Osteocyte (in vitro differentiated cells): ENCODE measurements at regions not wholly inside any gene's neighbourhood (a gene's known extent, or its start where the extent isn't known, plus 50 kb on each side); places are given as distances from the start of the nearest gene placed in this dataset.

ENCODE experiments used
- DNase-seq: peaks from one replicate; pipeline ENCODE4 v3.0.0; 2021; ENCODE audit warnings: mixed read lengths; ENCODE audit not compliant: unreplicated experiment; ENCODE audit errors: extremely low spot score
- H3K27ac Mint-ChIP-seq: one replicate; pipeline ENCODE4 v1.8.0; 2021; ENCODE audit warnings: mild to moderate bottlenecking, mixed read lengths; ENCODE audit not compliant: unreplicated experiment
- H3K27me3 Mint-ChIP-seq: one replicate; pipeline ENCODE4 v1.8.0; 2021; ENCODE audit warnings: mixed read lengths; ENCODE audit not compliant: unreplicated experiment
- H3K36me3 Mint-ChIP-seq: one replicate; pipeline ENCODE4 v1.8.0; 2021; ENCODE audit warnings: mixed read lengths; ENCODE audit not compliant: unreplicated experiment
- H3K4me1 Mint-ChIP-seq: one replicate; pipeline ENCODE4 v1.8.0; 2021; ENCODE audit warnings: mixed read lengths; ENCODE audit not compliant: unreplicated experiment
- H3K4me3 Mint-ChIP-seq: one replicate; pipeline ENCODE4 v1.8.0; 2021; ENCODE audit warnings: mild to moderate bottlenecking, moderate library complexity, mixed read lengths; ENCODE audit not compliant: unreplicated experiment
- H3K9me3 Mint-ChIP-seq: one replicate; pipeline ENCODE4 v1.8.0; 2021; ENCODE audit warnings: mixed read lengths; ENCODE audit not compliant: unreplicated experiment
- TF ChIP-seq, protein P1 (sequence below): fragments of 200-600 bp; sonication (generic); IDR thresholded peaks from 2 replicates; pipeline ENCODE4 v1.5.0; 2021; ENCODE audit warnings: antibody characterized with exemption, mild to moderate bottlenecking, moderate library complexity

DNA sequence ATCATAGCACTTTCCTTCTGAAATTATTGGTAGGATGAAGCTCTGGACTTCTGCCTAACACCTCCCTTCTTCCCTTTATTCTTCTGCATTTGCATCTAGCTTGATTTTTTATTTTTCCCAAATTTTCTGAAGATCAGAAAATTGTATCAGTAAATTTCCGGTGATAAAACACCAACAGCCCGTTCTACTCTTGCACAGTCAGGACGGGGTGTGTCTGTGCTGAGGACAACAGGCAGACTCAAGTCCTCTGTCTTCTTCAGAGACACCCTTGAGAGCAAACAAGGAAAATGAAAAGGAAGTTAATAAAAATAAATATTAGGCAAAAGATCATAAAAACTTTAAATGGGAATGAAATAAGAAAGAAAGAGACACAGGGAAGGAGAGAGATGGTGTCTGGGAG lies 120.7 kb downstream of the ARL4C start:
- Mint-ChIP-seq H3K36me3 (no peaks in the 10 kb centered on the region), H3K27me3 (no peaks in the 10 kb centered on the region), H3K9me3 (no peaks in the 10 kb centered on the region), H3K27ac (peak overlapping the region; percentile 19), H3K4me3 (no peak overlapping the region), H3K4me1 (peaks cover 46% of the 10 kb centered on the region)
- DNase-seq, result no peak
- TF ChIP-seq, protein P1, sequence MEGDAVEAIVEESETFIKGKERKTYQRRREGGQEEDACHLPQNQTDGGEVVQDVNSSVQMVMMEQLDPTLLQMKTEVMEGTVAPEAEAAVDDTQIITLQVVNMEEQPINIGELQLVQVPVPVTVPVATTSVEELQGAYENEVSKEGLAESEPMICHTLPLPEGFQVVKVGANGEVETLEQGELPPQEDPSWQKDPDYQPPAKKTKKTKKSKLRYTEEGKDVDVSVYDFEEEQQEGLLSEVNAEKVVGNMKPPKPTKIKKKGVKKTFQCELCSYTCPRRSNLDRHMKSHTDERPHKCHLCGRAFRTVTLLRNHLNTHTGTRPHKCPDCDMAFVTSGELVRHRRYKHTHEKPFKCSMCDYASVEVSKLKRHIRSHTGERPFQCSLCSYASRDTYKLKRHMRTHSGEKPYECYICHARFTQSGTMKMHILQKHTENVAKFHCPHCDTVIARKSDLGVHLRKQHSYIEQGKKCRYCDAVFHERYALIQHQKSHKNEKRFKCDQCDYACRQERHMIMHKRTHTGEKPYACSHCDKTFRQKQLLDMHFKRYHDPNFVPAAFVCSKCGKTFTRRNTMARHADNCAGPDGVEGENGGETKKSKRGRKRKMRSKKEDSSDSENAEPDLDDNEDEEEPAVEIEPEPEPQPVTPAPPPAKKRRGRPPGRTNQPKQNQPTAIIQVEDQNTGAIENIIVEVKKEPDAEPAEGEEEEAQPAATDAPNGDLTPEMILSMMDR, result no peak

DNA sequence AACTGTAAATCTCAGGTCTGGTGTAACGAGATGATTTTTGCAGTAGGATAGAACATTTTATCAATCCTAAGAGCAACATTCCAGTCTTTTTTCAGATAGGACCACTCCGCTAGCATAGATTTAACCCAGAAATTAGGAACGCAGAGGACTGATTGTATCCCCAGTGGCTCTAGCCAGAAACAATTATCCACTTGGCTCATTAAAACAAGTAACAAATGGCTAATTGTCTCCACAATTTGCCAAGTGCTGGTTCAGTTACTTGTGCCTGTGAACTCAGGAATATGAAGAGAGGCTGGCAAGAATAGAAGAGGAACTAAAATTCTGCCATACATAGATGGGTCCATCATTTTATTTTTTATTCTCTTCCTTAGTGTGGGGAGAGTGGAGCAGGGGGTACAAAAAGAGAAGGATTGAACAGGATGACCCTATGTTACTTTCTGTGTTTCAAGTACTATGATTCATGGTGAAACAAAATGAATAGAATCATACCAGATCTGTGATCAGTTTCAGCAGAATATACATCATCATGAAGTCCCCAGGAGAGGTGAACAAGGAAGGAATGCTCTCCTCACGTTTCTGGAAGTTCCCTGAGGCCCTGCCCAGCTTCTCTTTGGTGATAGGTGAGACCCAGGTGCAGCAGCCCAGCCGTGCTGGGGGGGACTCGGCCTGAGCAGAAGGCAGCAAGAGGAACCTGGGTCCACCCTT lies 121.6 kb downstream of the ARL4C start:
- H3K9me3 Mint-ChIP-seq, result no peaks in the 10 kb centered on the region
- TF ChIP-seq, protein P1, result no peak
- no peak overlapping the region for H3K4me3 Mint-ChIP-seq
- H3K4me1 Mint-ChIP-seq, result peaks cover 45% of the 10 kb centered on the region
- DNase-seq, result peak; percentile 8
- no peaks in the 10 kb centered on the region for H3K27me3 Mint-ChIP-seq
- no peak overlapping the region for H3K27ac Mint-ChIP-seq
- no peaks in the 10 kb centered on the region for H3K36me3 Mint-ChIP-seq

DNA sequence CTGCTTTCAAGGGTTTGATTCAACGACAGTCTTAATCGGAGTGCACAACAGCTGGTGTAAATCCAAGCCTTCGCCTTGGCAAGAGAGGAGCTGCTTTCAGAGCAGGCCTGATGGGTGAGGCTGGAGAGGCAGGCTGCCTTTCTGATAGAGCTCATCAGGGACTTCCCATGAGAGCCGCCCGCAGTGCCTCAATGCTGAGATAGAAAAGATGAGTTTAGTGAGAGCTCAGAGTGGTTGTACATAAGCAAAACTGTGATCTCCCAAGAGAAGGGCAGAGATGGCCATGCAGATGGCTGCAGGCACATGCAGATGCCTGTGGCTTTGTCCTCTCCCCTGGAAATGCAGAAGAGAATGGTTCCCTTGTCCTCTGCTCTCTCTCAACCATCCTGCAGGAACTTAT lies 122.1 kb downstream of the ARL4C start:
- H3K27me3 Mint-ChIP-seq, result no peaks in the 10 kb centered on the region
- H3K36me3 Mint-ChIP-seq, result no peaks in the 10 kb centered on the region
- no peak overlapping the region for H3K27ac Mint-ChIP-seq
- H3K9me3 Mint-ChIP-seq, result no peaks in the 10 kb centered on the region
- H3K4me1 Mint-ChIP-seq, result peaks cover 45% of the 10 kb centered on the region
- TF ChIP-seq, protein P1, result no peak
- H3K4me3 Mint-ChIP-seq, result no peak overlapping the region
- DNase-seq, result no peak

DNA sequence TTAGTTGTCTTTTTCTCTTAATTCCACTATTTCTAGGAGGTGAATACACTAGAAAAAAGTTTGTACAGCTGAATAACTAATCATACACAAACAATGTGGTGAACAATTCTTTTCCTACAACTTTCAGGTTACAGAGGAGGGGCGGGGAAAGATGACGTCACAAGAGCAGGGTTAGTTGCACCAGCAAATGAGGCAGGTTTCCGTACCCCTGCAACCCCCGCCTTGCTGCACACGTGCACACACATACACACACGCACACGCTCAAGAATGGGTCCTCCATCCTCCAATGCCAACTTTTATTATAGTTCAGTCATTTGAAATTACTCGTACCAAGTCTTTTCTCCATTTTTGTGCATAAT lies 122.8 kb downstream of the ARL4C start:
- peaks cover 42% of the 10 kb centered on the region for H3K4me1 Mint-ChIP-seq
- TF ChIP-seq, protein P1, result no peak

DNA sequence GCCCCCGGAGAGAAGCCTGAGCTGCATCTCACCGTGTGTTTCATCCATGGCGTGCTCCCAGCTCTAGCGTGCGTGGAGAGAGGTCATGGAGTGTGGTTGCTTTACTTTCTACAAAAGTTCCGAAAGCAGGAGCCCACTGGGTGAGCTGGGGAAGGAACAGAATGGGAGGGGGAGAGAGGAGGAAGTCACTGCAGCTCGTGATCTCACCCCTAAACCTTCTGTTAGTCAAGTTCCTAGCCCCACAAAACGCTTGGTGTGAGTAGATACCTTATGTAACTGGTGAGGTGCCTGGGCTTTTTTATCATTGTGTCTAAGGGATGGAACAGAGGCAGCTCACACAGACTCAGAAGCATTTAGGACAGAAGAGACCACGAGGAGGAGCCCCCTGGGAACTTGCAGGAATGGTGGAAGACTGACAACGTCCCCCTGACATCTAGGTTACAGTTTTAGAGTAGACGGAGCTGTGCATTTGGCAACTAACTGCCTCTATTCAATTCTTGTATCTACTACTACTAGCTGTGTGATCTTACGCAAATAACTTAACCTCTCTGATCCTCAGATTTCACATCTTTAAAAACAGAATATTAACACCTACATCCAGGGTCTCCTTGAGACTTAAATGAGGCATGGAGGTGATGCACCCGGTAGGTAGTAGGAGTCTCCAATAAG lies 123.3 kb downstream of the ARL4C start:
- H3K27me3 Mint-ChIP-seq, result no peaks in the 10 kb centered on the region
- TF ChIP-seq, protein P1, result no peak
- H3K4me3 Mint-ChIP-seq, result no peak overlapping the region
- H3K4me1 Mint-ChIP-seq, result peaks cover 43% of the 10 kb centered on the region
- no peak overlapping the region for H3K27ac Mint-ChIP-seq
- no peaks in the 10 kb centered on the region for H3K36me3 Mint-ChIP-seq
- DNase-seq, result no peak
- H3K9me3 Mint-ChIP-seq, result no peaks in the 10 kb centered on the region

More for the DNA sequence above, 122.8 kb downstream of the ARL4C start:
- H3K9me3 Mint-ChIP-seq, result no peaks in the 10 kb centered on the region
- no peak for DNase-seq
- H3K4me3 Mint-ChIP-seq, result no peak overlapping the region
- H3K27me3 Mint-ChIP-seq, result no peaks in the 10 kb centered on the region
- H3K36me3 Mint-ChIP-seq, result no peaks in the 10 kb centered on the region
- no peak overlapping the region for H3K27ac Mint-ChIP-seq
